Mammary epithelial cell (primary cell): ENCODE measurements at regions not wholly inside any gene's neighbourhood (a gene's known extent, or its start where the extent isn't known, plus 50 kb on each side); places are given as distances from the start of the nearest gene placed in this dataset.
"Not testable (repeated sequence)": the region's sequence is repeated elsewhere in the genome, so short reads cannot be mapped to it uniquely, and the experiment has no call there.

ENCODE experiments used
- EZH2 ChIP-seq: IDR thresholded peaks from 2 replicates; pipeline ENCODE4 v1.6.1; 2012; ENCODE audit warnings: low read length, inconsistent platforms, borderline replicate concordance
- TF ChIP-seq, protein P1 (sequence below), 2 donors: IDR thresholded peaks in 1 of 2; conservative IDR thresholded peaks in 1 of 2; 2 replicates each; pipeline ENCODE4 v1.5.1; 2011 to 2012; ENCODE audit warnings: inconsistent platforms in 2 of 2, low read length in 2 of 2, mild to moderate bottlenecking in 2 of 2, control low read depth in 1 of 2, low read depth in 1 of 2; ENCODE audit not compliant: insufficient read depth in 1 of 2; ENCODE audit errors: extremely low read depth in 1 of 2

GRCh38 chr7:79976711-79977020 is 158.0 kb upstream of the GNAI1 start:
- TF ChIP-seq, protein P1, sequence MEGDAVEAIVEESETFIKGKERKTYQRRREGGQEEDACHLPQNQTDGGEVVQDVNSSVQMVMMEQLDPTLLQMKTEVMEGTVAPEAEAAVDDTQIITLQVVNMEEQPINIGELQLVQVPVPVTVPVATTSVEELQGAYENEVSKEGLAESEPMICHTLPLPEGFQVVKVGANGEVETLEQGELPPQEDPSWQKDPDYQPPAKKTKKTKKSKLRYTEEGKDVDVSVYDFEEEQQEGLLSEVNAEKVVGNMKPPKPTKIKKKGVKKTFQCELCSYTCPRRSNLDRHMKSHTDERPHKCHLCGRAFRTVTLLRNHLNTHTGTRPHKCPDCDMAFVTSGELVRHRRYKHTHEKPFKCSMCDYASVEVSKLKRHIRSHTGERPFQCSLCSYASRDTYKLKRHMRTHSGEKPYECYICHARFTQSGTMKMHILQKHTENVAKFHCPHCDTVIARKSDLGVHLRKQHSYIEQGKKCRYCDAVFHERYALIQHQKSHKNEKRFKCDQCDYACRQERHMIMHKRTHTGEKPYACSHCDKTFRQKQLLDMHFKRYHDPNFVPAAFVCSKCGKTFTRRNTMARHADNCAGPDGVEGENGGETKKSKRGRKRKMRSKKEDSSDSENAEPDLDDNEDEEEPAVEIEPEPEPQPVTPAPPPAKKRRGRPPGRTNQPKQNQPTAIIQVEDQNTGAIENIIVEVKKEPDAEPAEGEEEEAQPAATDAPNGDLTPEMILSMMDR (conservative IDR thresholded peaks at IDR 0.05 in 1 of 2, IDR thresholded peaks at IDR 0.05 in 1 of 2; ENCODE audit: extremely low read depth in 1 of 2, insufficient read depth in 1 of 2, low read depth in 1 of 2, low read length in 2 of 2): not testable (repeated sequence)
- not testable (repeated sequence) for TF ChIP-seq EZH2
